ENCODE measurements at regions not wholly inside any gene's neighbourhood (a gene's known extent, or its start where the extent isn't known, plus 50 kb on each side); places are given as distances from the start of the nearest gene placed in this dataset.
A peak's percentile ranks its signal among the peaks of the same experiment; 100 is the strongest.

- no peak for DNase-seq
Observed at GRCh38 chr3:105195260-105195659, 171.4 kb upstream of the ALCAM start.

DNA sequence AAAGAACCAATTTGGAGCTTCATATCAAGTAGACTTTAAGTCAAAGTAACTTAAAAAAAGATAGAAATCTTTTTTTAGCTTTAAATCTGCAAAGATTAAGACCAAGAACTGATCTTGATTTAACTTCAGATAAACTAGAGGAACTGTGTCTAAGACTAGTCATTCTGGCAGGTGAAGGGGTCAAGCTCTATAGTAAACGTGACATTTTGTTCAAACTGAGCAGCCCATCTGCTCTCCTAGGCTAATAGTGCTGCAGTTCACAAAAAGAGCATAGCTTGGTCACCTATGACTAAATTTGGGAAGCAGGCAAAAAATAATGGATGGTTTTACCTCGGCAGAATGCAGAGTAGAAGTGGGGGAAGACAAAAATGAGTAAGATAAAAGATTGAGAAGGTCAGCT is 168.8 kb upstream of the ALCAM start:
- DNase-seq: no peak

DNA sequence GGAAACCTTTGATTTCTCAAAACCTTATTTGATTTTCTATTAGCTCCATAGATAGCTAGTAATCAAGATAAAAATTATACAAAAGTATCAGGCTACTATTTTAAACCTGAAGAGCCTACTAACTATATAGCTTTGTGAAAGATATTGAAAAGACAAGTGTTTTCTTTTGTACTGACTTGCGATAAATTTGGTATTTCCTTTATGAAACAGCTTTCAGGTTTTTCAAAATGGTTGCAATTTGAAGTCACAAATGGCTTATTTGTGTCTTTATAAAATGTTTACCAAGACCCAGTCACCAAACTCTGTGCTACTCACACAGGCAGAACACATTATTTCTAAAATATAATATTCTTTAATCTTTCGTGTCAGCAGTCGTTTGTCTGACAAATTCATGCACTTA is 167.5 kb upstream of the ALCAM start:
- no peak for DNase-seq

GRCh38 chr3:105210141-105210540 is 156.6 kb upstream of the ALCAM start:
- no peak for DNase-seq

GRCh38 chr3:105214590-105214989 is 152.1 kb upstream of the ALCAM start:
- no peak for DNase-seq

GRCh38 chr3:105222568-105223093 is 144.1 kb upstream of the ALCAM start:
- no peak for DNase-seq

DNA sequence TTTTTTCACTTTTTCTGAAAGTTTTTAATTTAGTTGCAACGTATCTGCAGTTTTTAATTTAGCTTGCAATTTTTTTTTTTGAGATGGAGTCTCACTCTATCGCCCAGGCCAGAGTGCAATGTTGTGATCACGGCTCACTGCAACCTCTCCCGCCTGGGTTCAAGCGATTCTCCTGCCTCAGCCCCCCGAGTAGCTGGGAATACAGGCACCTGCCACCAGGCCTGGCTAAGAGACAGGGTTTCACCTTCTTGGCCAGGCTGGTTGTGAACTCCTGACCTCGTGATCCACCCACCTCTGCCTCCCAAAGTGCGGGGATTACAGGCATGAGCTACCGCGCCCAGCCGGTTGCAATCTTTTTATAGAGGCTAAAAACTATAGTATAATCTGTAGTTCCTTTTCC is 142.9 kb upstream of the ALCAM start:
- no peak for DNase-seq

DNA sequence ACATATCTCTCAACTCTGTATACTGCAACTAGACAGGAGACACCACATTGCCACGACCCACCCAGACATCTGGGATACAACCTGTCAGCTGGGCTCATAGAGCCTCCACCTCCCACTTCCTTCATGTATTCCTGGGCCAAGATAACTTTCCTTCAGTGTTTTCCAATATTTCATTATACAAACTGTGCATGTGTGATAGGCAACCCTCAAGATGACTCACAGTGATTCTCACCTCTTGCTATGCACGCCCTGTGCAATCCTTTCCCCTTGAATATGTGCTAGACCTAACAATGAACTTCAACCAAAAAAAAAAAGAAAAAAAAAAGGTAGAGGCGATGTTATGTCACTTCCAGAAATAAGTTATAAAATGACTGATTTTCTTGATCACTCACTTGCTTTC is 138.0 kb upstream of the ALCAM start:
- DNase-seq: no peak

- DNase-seq: no peak
Observed at GRCh38 chr3:105232553-105232952, 134.2 kb upstream of the ALCAM start.

DNA sequence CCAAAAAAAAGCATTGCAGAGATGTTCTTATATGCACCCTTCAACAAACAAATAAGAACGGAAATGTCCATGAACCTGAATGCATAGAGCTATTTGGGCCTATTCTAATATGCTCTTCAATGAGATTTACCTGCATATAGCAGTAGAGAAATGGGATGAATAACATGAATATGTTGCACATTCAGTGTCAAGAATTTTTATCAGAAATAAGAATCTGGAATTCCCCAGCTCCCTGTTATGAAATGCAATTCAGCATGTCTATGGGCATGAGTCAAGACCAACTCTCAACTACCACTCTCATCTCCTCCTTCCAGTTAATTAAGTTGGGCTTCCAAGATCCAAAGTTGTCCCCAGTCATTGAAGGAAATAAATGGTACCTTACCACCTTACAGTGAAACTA is 133.7 kb upstream of the ALCAM start:
- DNase-seq: no peak

DNA sequence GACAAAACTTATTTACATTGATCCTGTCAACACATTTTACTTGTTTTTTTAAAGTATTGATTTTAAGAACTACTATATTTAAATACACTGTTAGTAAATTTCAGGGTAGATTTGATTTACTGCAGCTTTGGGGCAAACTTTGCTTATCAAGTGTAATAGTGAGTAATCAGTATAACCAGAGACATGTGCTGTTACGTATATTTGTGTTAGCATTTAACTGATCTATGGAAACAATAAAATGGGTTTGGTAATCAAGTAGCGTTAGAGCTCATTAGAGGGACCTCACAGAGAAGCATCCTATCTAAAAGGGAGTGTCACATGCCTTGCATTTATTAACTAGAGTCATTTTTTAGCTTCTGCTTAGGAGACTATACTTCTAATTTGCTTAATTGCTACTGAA is 131.5 kb upstream of the ALCAM start:
- no peak for DNase-seq

DNA sequence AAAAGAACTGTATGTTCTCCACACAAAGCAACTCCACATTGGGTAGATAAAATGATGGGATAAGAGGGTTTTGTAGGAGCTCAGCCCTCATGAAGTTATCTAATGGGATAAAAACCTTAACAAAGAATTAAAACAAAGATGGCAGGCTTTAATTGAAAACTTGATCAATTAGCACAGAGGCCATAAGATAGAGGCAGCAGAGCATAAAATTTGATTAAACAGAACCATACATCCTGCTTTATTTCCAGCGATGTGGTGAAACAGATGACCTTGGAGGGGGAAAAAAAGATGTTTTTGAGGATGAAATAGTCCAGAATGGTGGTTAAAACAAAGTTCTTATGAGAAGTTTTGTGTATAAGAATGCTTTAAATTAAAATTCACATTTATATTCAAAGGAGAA is 130.9 kb upstream of the ALCAM start:
- DNase-seq: no peak

DNA sequence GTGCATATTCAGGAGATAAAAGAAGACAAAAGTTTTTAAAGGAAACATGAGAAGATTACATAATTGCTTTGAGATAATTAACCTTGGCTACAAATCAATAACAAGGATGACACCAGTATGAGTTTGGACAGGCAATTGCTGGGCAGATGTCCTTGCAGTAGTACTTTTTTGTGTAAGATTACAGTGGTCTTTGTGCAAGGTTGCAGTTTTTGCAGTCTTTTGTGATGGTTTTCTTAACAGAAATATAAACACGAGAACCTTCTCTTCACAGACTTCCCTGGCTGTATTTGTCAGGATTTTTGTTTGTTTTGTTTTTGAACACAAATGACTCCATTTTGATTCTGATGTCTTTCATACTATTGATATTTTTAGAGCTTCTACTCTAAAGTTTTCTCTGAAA is 128.3 kb upstream of the ALCAM start:
- DNase-seq: no peak

GRCh38 chr3:105243076-105243475 is 123.6 kb upstream of the ALCAM start:
- no peak for DNase-seq

GRCh38 chr3:105246536-105246935 is 120.2 kb upstream of the ALCAM start:
- no peak for DNase-seq

- peak; percentile 91 for DNase-seq
Observed at GRCh38 chr3:105253225-105253624, 113.5 kb upstream of the ALCAM start.

DNA sequence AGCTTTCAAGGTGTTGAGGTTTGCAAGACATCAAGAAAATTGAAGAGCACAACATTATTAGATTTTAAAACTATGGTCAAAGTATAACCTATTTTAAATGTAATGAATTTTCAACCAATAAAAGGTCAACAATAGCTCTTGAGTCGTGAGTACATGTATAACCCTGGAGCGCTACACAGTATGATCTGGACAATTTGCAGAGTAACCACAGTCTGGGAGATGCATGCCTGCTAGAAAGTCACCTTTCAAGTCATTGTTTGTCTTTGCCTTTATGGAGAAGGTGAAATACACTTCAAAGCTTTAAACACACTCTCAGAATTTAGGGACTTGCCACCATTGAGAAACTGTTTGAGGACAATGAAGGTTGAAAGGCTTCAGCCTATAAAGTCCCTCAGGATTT is 112.6 kb upstream of the ALCAM start:
- no peak for DNase-seq

DNA sequence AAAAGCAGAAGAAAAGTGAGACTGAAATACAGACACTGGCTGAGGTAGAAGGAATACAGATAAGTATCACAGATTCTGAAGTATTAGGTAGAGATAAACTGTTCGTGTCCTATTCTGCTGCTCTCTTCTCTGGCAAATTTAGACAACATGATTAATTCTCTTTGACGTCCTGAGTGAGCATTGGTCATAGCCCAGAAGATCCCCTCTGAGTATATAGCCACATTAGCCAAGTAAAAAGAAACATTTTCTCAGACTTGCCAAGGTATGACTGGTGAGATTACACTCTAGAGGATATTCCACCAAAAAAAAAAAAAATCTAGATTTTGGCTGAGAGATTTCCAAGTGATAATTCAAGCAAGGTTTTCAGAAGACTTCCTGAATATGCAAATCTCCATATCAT is 111.4 kb upstream of the ALCAM start:
- DNase-seq: no peak

- no peak for DNase-seq
Observed at GRCh38 chr3:105259496-105259895, 107.2 kb upstream of the ALCAM start.

DNA sequence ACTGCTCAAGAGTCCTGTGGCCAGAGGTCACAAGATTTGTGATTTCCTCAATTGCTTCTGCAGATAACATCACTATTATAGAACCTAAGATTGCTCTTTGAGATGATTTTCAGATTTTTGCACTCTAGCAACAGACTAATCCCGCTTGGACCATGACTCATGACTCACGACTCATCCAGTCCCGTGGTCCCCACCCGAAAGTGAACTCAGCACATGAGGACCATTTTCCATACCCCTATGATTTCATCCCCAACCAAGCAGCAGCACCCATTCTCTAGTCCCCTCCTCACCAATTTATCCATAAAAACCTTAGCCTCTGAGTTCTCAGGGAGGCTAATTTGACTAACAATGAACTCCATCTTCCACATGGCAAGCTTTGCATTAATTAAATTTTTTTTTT is 106.3 kb upstream of the ALCAM start:
- DNase-seq: no peak

GRCh38 chr3:105274536-105274935 is 92.2 kb upstream of the ALCAM start:
- DNase-seq: no peak

- DNase-seq: no peak
Observed at GRCh38 chr3:105274958-105275357, 91.8 kb upstream of the ALCAM start.

DNA sequence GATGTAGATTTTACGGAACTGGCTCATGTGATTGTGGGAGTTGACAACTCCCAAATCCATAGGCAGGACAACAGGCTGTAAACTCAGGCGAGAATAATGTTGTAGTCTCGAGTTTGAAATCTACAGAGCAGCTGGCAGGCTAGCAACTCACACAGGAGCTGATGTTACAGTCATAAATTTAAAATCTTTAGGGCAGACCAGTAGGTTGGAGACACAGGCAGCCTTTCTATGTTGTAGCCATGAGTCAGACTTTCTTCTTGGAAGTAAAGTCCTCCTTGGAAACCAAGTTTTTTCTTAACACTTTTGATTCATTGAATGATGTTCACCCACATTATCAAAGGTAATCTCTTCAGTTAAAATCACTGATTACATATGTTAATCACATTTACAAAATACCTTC is 89.1 kb upstream of the ALCAM start:
- DNase-seq: no peak

GRCh38 chr3:105278688-105279087 is 88.0 kb upstream of the ALCAM start:
- no peak for DNase-seq

DNA sequence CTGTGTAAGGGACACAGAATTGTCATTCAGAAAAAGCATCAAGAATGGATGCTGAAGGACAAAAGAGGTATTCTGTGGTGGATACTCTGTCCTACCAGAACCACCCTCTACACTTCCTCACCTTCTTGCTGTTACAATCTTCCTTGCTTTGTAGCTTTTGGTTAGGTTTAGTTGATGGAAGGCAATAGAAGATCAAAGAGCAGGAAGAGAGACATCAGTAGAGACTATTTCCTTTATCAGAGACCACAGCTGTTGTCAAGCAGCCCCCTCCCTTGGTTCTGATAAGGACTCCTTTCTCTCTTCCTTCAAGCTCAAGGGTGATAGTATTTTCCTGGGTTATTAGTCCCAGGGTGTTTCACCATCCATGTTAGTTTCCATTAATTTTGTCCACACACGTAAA is 84.7 kb upstream of the ALCAM start:
- DNase-seq: no peak

- DNase-seq: no peak
Observed at GRCh38 chr3:105284876-105285275, 81.8 kb upstream of the ALCAM start.
